NCI-H1694 treated with DMSO at 0.1 percent for 48 hours (cell line): ENCODE measurements at regions not wholly inside any gene's neighbourhood (a gene's known extent, or its start where the extent isn't known, plus 50 kb on each side); places are given as distances from the start of the nearest gene placed in this dataset.

Source experiments
- DNase-seq: peaks from one replicate; lab custom pipeline; 2025; lab: John Stamatoyannopoulos, UW

- no peak for DNase-seq
These were observed 359.0 kb downstream of the IRX1 start for GRCh38 chr5:3954633-3955032.

DNA sequence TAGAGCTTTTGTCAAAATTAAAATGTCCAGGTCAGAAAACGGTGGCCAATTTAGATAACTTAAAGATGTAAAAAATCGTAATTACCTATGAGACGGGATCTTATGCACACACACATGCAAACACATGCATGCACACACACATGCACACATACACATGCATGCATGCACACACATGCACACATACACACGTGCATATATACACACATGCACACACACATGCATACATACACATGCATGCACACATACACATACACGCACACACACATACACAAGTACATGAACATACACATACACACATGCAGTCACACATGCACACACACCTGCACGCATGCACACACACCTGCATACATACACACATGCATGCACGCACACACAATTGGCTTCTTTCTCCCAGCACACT is 362.0 kb downstream of the IRX1 start:
- no peak for DNase-seq

- DNase-seq = no peak
These were observed 362.8 kb downstream of the IRX1 start for GRCh38 chr5:3958389-3958788.

DNA sequence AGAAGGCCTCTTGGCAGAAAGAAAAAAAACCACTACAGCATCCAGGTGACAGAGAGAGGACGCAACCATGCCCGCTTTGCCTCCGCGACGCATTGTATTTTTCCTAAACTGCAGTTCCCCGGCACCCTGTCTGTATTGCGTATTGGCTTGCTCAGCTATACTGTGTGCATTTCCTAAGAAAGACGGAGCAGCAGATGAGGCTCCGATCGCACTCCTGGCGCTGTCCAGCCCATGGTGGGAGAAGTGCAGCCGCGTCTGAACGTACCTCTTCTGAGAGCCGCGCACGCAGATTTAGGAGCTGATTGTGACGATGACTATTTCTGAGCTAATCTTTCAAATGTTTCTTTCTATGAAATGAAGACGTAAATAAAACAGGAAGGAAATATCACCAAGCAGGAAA is 366.5 kb downstream of the IRX1 start:
- no peak for DNase-seq

- no peak for DNase-seq
These were observed 368.0 kb downstream of the IRX1 start for GRCh38 chr5:3963652-3964051.

DNA sequence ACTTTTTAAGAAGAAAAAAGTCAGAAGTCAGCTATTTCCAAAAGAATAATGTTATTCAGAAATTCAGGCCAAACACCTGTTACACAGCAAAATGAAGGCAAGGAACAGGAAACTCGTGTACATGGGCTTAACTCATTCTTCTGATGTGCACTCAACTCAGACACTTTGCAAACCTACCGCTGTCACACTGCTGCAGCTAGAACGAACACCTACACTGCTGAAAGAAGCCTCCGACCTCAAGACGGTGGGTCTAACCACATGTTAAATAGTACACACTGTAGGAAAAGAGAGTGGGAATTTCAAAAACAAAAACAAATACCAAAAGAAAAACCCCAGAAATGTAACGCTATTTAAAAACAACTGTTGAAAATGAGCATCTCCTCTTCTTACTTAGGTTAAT is 384.5 kb downstream of the IRX1 start:
- DNase-seq = no peak

GRCh38 chr5:3987867-3988266 is 392.2 kb downstream of the IRX1 start:
- DNase-seq = no peak

- no peak for DNase-seq
These were observed 398.3 kb downstream of the IRX1 start for GRCh38 chr5:3993856-3994473.

DNA sequence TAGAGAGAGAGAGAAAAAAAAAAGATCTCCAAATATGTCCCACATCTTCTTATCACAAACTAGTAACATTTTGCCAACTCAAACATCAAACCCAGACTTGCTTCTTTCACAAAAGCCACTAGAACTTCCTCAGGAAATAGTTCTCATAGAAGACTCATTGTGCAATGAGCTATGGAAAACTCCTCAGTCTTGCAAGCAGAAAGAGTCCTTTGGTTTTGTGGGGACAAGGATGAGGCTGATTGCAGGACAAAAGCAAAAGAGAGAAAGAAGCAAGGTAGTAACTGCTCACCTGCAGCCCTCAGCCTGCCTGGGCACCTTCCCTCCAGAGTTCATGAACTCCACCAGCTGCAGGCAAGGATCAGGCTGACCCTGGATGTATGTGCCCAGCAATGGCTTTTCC is 399.0 kb downstream of the IRX1 start:
- no peak for DNase-seq

GRCh38 chr5:3995954-3996619 is 400.5 kb downstream of the IRX1 start:
- no peak for DNase-seq

DNA sequence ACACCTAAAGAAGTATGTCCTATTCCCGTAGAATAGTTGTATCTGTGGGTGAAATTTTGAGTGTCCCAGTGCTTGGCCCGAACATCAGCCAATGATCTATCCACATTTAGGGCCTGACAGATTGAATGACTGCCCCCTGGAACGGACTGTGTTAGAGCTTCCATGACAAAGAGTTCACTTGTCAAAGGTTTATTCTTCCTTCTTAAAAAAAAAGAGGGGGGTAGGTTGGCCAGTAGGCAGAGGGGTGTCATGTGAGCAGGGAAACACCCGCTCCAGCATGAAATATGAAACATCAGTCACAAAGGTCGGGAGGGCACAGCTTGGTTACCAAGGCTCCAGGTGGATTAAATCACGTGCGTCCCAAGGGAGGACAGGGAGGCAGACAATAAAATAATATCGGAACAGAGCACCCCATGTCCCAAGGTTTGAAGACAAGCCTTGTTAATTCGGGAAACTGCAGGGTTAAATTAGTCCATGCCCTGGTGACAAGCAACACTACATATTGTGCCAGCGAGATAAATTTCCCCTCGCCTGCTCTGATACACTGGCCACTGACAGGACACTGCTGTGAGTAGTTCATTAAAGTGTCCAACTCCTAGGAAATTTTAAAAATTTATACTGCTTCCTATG is 401.2 kb downstream of the IRX1 start:
- DNase-seq = no peak

- no peak for DNase-seq
These were observed 402.0 kb downstream of the IRX1 start for GRCh38 chr5:3997670-3998069.

- DNase-seq = no peak
These were observed 404.3 kb downstream of the IRX1 start for GRCh38 chr5:3999929-4000328.

DNA sequence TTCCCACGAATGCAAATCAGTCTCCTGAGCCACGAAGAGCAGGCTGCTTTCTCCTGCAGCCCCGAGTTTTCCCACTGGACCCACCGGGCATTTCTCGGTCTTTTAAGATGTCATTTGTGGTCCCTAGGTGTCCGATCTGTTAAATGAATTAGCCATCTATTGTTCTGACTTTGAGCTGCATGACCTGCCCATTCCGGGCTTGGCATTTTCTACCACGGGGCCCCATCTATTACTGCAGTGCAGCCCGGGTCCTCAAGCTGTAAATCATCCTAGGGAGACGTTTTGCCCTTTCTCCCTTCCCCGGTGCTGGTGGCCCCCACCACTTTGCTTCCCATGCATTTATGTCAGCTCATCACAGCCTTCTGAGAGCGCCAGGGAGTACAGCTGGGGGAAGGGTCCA is 405.4 kb downstream of the IRX1 start:
- no peak for DNase-seq

DNA sequence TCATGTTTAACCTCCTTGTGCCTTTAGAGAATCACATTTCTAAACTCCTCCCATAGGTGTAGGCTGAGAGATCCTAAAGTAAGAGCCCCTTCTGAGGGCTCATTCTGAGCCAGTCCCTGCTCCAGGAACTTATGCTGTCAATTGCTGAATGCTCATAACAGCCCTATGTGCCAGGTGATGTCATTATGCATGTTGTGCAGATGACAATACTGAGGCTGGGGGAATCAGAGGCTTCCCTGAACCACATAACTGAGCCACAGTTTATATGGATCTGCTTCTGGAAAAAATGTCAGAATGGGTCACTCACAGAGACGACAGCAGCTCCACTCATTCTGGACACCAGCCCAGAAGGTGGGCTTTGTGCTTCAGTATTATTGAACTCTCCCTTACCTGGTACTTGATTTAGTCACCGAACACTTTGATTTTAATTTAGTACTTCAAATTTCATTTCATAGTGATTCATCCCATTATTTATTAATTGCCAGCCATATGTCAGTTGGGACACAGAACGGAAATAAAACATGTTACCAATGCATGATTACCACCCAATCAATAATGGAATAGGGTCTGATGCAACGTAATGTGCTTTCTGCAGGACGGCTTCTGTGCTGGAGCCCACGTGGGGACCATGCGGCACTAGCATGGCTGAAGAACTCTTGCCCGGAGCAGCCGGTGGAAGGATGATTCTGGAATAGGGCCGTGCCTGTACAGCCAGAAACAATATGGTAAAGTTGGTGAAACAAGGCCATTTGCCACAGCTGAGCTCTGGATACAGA is 406.3 kb downstream of the IRX1 start:
- DNase-seq = no peak

GRCh38 chr5:4005335-4005734 is 409.7 kb downstream of the IRX1 start:
- DNase-seq = no peak

DNA sequence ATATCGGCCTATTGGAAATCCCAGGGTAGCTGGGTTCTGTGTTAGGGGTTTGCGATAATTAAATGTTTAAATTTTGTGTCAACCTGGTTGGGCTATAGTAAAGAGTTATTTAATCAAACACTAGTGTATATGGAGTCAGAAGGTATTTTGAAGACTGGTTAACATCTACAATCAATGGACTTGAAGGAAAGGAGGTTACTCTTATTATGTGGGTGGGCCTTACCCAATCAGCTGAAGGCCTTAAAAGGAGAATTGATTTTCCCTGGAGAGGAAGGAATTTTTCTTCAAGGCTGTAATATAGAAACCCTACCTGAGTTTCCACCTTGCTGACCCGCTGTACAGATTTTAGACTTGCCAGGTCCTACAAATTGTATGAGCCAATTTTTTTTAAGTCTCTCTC is 411.4 kb downstream of the IRX1 start:
- no peak for DNase-seq

- no peak for DNase-seq
These were observed 416.3 kb downstream of the IRX1 start for GRCh38 chr5:4011943-4012342.

GRCh38 chr5:4013106-4013898 is 417.7 kb downstream of the IRX1 start:
- no peak for DNase-seq

DNA sequence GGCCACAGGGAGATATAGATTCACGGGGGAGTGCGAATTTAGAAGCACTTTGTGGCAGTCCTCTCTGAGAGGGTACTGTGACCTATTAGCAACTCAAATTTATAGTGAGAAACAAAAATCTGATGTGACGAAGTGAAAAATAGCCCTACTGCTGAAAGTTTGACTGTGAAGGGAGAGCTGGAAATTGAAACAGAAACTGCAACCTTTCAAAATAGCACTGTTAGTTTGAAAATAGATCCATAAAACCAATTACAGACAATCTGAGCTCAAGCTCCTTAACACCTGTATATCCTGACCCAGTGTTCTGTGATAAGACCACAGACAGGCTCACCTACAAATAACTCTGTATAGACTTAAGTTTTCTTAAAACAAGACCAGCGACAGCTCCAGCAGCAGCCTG is 420.1 kb downstream of the IRX1 start:
- no peak for DNase-seq

DNA sequence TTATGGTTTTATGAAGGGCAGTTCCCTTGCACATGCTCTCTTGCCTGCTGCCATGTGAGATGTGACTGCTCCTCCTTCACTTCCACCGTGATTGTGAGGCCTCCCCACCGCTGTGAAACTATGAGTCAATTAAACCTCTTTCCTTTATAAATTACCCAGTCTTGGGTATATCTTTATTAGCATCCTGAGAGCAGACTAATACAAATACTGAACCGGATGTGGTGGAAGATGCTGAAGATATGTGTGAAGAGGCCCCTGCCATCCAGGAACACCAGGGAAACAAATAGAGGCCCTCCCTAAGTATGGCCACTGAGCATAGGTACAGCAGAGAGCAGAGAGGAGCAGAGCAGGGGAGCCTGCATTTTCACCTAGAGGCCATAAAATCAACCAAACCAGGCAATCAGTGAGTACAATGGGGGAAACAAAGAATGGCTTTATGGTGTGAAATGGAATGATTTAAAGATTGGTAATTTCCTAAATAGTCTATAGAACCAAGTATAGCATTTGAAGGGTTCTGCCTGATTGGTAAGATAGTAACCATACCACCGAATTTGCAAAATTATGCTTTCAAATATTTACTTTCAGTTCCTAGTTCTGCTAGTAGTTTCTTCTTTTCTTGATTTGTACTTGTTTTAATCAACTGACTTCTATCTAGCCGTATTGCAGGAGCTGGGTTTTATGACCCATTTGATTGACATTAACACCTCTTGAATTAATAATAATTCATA is 421.6 kb downstream of the IRX1 start:
- no peak for DNase-seq
